HepG2 (cell line): ENCODE measurements at regions not wholly inside any gene's neighbourhood (a gene's known extent, or its start where the extent isn't known, plus 50 kb on each side); places are given as distances from the start of the nearest gene placed in this dataset.

ENCODE experiments used
- ATAC-seq: fragments of 200-7000 bp; cut with Tn5 transposase; 3 replicates; pipeline ENCODE4 v1.9.1; 2020; ENCODE audit warnings: mild to moderate bottlenecking, moderate library complexity
- BruUV-seq: library from RNA; stranded (reverse); fragments of 400-500 nt; replicated peaks from 2 replicates; lab custom pipeline; 2021; lab: Mats Ljungman, UMichigan
- CTCF ChIA-PET: fragments of 300-600 bp; formaldehyde crosslinking; extraction: SDS; loops from one replicate; lab custom pipeline; 2021; ENCODE audit warnings: low total read pairs, inconsistent platforms, low intra/inter-chr PET ratio; lab: Yijun Ruan, JAX
- POLR2A ChIA-PET: fragments of 350-600 bp; sonication (Branson Sonifier 250); formaldehyde crosslinking; loops from one replicate; lab custom pipeline; 2020; ENCODE audit warnings: antibody characterized with exemption, inconsistent platforms; lab: Yijun Ruan, JAX
- DNase-seq: peaks from one replicate; pipeline ENCODE4 v3.0.0-alpha.2; 2015; ENCODE audit warnings: low spot score
- FAIRE-seq: peaks from 3 replicates; lab custom pipeline; 2011; peaks lifted over from hg19 to GRCh38; lab: Jason Lieb, UNC
- H2AFZ ChIP-seq: one replicate; pipeline ENCODE4 v1.6.1; 2011; ENCODE audit warnings: low read length, inconsistent platforms
- H3K27ac ChIP-seq: fragments of 300-600 bp; 3 replicates; pipeline ENCODE4 v1.8.0; 2011; ENCODE audit warnings: mixed run types, mild to moderate bottlenecking, mixed read lengths, low read length, inconsistent platforms; ENCODE audit not compliant: insufficient read depth; ENCODE audit errors: extremely low read length
- H3K27me3 ChIP-seq, 2 experiments: fragments of 200-600 bp in 1 of 2; 2 replicates in 1 of 2; 3 replicates in 1 of 2; pipeline versions ENCODE4 v1.6.0 to v1.8.0; 2011; ENCODE audit warnings: low read length in 2 of 2, mild to moderate bottlenecking in 2 of 2, moderate library complexity in 2 of 2, inconsistent platforms in 1 of 2; ENCODE audit not compliant: insufficient read depth in 2 of 2, control insufficient read depth in 1 of 2
- H3K36me3 ChIP-seq, 2 experiments: fragments of 200-600 bp in 1 of 2; replicated peaks in 1 of 2; 2 replicates in 1 of 2; 3 replicates in 1 of 2; pipeline versions ENCODE4 v1.5.1 to v1.8.0; 2011; ENCODE audit warnings: low read length in 2 of 2, inconsistent platforms in 1 of 2; ENCODE audit not compliant: insufficient read depth in 2 of 2, control insufficient read depth in 1 of 2
- H3K4me1 ChIP-seq: 2 replicates; pipeline ENCODE4 v1.5.1; 2012; ENCODE audit warnings: low read length, inconsistent platforms; ENCODE audit not compliant: insufficient read depth
- H3K4me2 ChIP-seq: 2 replicates; pipeline ENCODE4 v1.6.0; 2011; ENCODE audit warnings: low read depth, low read length, inconsistent platforms
- H3K4me3 ChIP-seq, 3 experiments: fragments of 200-600 bp in 1 of 3; sonication (generic), shearing (Covaris generic) in 1 of 3; replicated peaks in 1 of 3; 2 replicates each; pipeline ENCODE4 v1.5.1; 2011 to 2016; ENCODE audit warnings: low read length in 3 of 3, inconsistent platforms in 2 of 3, low read depth in 2 of 3, mild to moderate bottlenecking in 2 of 3, control low read depth in 1 of 3, mixed read lengths in 1 of 3; ENCODE audit not compliant: insufficient read depth in 1 of 3
- H3K79me2 ChIP-seq: one replicate; pipeline ENCODE4 v1.6.1; 2011; ENCODE audit warnings: low read length, inconsistent platforms; ENCODE audit not compliant: insufficient read depth
- H3K9ac ChIP-seq: 2 replicates; pipeline ENCODE4 v1.6.0; 2011; ENCODE audit warnings: mild to moderate bottlenecking, low read depth, low read length, inconsistent platforms; ENCODE audit not compliant: insufficient read depth
- H3K9me3 ChIP-seq: 2 replicates; pipeline ENCODE4 v1.5.1; 2012; ENCODE audit warnings: mild to moderate bottlenecking, low read length
- H4K20me1 ChIP-seq: 2 replicates; pipeline ENCODE4 v1.6.0; 2011; ENCODE audit warnings: inconsistent platforms, mild to moderate bottlenecking, low read length, moderate library complexity; ENCODE audit not compliant: insufficient read depth
- AGO1 ChIP-seq: fragments of 200-400 bp; formaldehyde crosslinking; IDR thresholded peaks from 2 replicates; pipeline ENCODE4 v1.6.1; 2017; ENCODE audit warnings: mild to moderate bottlenecking, low read depth, low read length, moderate library complexity; ENCODE audit not compliant: poor library complexity, severe bottlenecking
- DR1 ChIP-seq: sonication (generic); formaldehyde crosslinking; IDR thresholded peaks from 2 replicates; pipeline ENCODE4 v1.8.0; 2021; ENCODE audit warnings: mild to moderate bottlenecking, missing genetic modification reagents, inconsistent platforms
- HNRNPUL1 ChIP-seq: fragments of 200-400 bp; formaldehyde crosslinking; IDR thresholded peaks from 2 replicates; pipeline ENCODE4 v1.6.1; 2017; ENCODE audit warnings: low read depth, mild to moderate bottlenecking, low read length, moderate library complexity
- IRF1 ChIP-seq: sonication (generic); formaldehyde crosslinking; IDR thresholded peaks from 2 replicates; pipeline ENCODE4 v1.4.0; 2020; ENCODE audit warnings: low read depth, mild to moderate bottlenecking, missing genetic modification reagents
- NCOA2 ChIP-seq: sonication (generic); formaldehyde crosslinking; IDR thresholded peaks from 2 replicates; pipeline ENCODE4 v1.8.0; 2022; ENCODE audit warnings: inconsistent platforms
- PHB2 ChIP-seq: fragments of 450-650 bp; IDR thresholded peaks from 2 replicates; pipeline ENCODE4 v1.6.1; 2018; ENCODE audit not compliant: partially characterized antibody
- SAP130 ChIP-seq: IDR thresholded peaks from 2 replicates; pipeline ENCODE4 v1.6.1; 2016; ENCODE audit warnings: low read depth
- SMAD9 ChIP-seq: sonication (generic); formaldehyde crosslinking; IDR thresholded peaks from 2 replicates; pipeline ENCODE4 v1.5.1; 2020; ENCODE audit warnings: mild to moderate bottlenecking, missing genetic modification reagents
- TFDP1 ChIP-seq: IDR thresholded peaks from 2 replicates; pipeline ENCODE4 v1.6.1; 2016; ENCODE audit warnings: missing compliant biosample characterization, missing genetic modification reagents, borderline replicate concordance
- YEATS2 ChIP-seq: sonication (generic); formaldehyde crosslinking; IDR thresholded peaks from 2 replicates; pipeline ENCODE4 v1.4.0; 2020; ENCODE audit warnings: missing genetic modification reagents, borderline replicate concordance
- ZBTB10 ChIP-seq: sonication (generic); formaldehyde crosslinking; IDR thresholded peaks from 2 replicates; pipeline ENCODE4 v1.4.0; 2020; ENCODE audit warnings: missing genetic modification reagents, borderline replicate concordance
- ZFP62 ChIP-seq: sonication (generic); formaldehyde crosslinking; IDR thresholded peaks from 2 replicates; pipeline ENCODE4 v1.4.0; 2020; ENCODE audit warnings: missing genetic modification reagents
- ZIK1 ChIP-seq: sonication (generic); formaldehyde crosslinking; IDR thresholded peaks from 2 replicates; pipeline ENCODE4 v1.5.0; 2020; ENCODE audit warnings: mild to moderate bottlenecking, low read depth, missing genetic modification reagents, borderline replicate concordance
- ZNF280B ChIP-seq: sonication (generic); formaldehyde crosslinking; IDR thresholded peaks from 2 replicates; pipeline ENCODE4 v1.5.0; 2020; ENCODE audit warnings: missing genetic modification reagents, mild to moderate bottlenecking, borderline replicate concordance
- ZNF414 ChIP-seq: sonication (generic); formaldehyde crosslinking; IDR thresholded peaks from 2 replicates; pipeline ENCODE4 v1.5.0; 2020; ENCODE audit warnings: missing genetic modification reagents
- WGBS: methylation state at CpG from one replicate; pipeline ENCODE4 v1.1.6; 2017; ENCODE audit warnings: low lambda C conversion rate; 5-methylcytosine and 5-hydroxymethylcytosine counted together
- in situ Hi-C: cut with HindIII; loops from 2 replicates; pipeline ENCODE4 v1.10.0; 2017; ENCODE audit warnings: low pct_unique_long_range_greater_than_20kb; ENCODE audit not compliant: extremely low pct_ligation_motif_present
- intact Hi-C: fragments of 100-400 bp; cut with micrococcal nuclease; formaldehyde crosslinking; loops from one replicate; pipeline ENCODE4 v1.10.0; 2022; ENCODE audit not compliant: unreplicated experiment

GRCh38 chr1:38727684-38728584, 131.6 kb downstream of the RRAGC start:
- Histone ChIP-seq H3K9me3 (no peaks in the 10 kb centered on the region), H3K9ac (no peak overlapping the region), H4K20me1 (no peaks in the 10 kb centered on the region), H3K4me1 (no peaks in the 10 kb centered on the region), H3K79me2 (no peaks in the 10 kb centered on the region), H3K27ac (no peak overlapping the region), H2AFZ (no peak overlapping the region), H3K27me3 (0 out of 5 replicates have a peak, but pooled peaks cover 0 to 2% of the 10 kb centered on the region in 2 experiments), H3K4me2 (no peak overlapping the region), H3K4me3 (no peak overlapping the region), H3K36me3 (no peaks in the 10 kb centered on the region)
- POLR2A ChIA-PET = no interaction called here
- BruUV-seq = no TSS peak
- intact Hi-C loops (no loop called here), in situ Hi-C loops (no loop called here)
- CTCF ChIA-PET = no interaction called here
- ATAC-seq = no peak
- no peak for TF ChIP-seq ZNF280B (CRISPR knock-in tag)
- no peak for TF ChIP-seq PHB2
- TF ChIP-seq ZNF414 (CRISPR knock-in tag) = no peak
- TF ChIP-seq TFDP1 (CRISPR knock-in tag) = no peak
- TF ChIP-seq NCOA2 (CRISPR knock-in tag) = no peak
- TF ChIP-seq IRF1 (CRISPR knock-in tag) = no peak
- no peak for TF ChIP-seq YEATS2 (CRISPR knock-in tag)
- TF ChIP-seq DR1 (CRISPR knock-in tag) = no peak
- TF ChIP-seq ZFP62 (CRISPR knock-in tag) = no peak
- TF ChIP-seq AGO1 = no peak
- no peak for TF ChIP-seq SAP130 (CRISPR knock-in tag)
- TF ChIP-seq SMAD9 (CRISPR knock-in tag) = no peak
- no peak for TF ChIP-seq ZBTB10 (CRISPR knock-in tag)
- no peak for TF ChIP-seq ZIK1 (CRISPR knock-in tag)
- TF ChIP-seq HNRNPUL1 = no peak
- 39% methylated on average over 19 of the region's 20 CpGs for WGBS
- DNase-seq = no peak
- no peak for FAIRE-seq
